Panc1 (cell line): ENCODE measurements at regions not wholly inside any gene's neighbourhood (a gene's known extent, or its start where the extent isn't known, plus 50 kb on each side); places are given as distances from the start of the nearest gene placed in this dataset.

Experiments
- POLR2AphosphoS5 ChIP-seq: IDR thresholded peaks from 2 replicates; pipeline ENCODE4 v1.6.1; 2012; ENCODE audit warnings: mild to moderate bottlenecking, low read depth, low read length, moderate library complexity
- SIN3A ChIP-seq: IDR thresholded peaks from 2 replicates; pipeline ENCODE4 v1.6.1; 2012; ENCODE audit warnings: low read depth, mild to moderate bottlenecking, low read length, moderate library complexity, borderline replicate concordance; ENCODE audit not compliant: insufficient read depth
- TF ChIP-seq, protein P1 (sequence below): fragments of 450-650 bp; IDR thresholded peaks from 2 replicates; pipeline ENCODE4 v1.5.1; 2017; ENCODE audit warnings: mild to moderate bottlenecking
- TF ChIP-seq, protein P2 (sequence below), 2 experiments: IDR thresholded peaks; 2 replicates each; pipeline ENCODE4 v1.6.1; 2011 to 2012; ENCODE audit warnings: low read depth in 2 of 2, control low read depth in 1 of 2, low read length in 1 of 2, mild to moderate bottlenecking in 1 of 2, moderate library complexity in 1 of 2; ENCODE audit not compliant: insufficient read depth in 1 of 2

DNA sequence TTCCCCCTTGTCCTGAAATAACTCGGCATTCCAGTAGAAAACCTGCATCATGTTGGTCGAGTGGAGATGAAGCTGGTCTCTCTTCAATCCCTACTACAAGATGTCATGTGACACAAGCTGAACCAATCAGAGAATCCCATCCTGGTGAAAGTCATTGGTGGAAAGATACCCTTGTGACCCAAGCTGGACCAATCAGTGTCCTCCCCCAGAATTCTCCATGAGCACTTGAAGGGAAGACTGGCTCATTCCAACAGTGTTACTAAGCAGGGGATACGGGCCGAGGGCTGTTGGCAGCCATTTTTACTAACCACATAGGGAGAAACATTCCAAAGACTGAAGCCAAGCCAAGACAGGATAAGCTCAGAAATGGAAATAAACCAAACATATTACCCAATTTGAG lies 298.3 kb downstream of the ICOS start:
- TF ChIP-seq, protein P1, sequence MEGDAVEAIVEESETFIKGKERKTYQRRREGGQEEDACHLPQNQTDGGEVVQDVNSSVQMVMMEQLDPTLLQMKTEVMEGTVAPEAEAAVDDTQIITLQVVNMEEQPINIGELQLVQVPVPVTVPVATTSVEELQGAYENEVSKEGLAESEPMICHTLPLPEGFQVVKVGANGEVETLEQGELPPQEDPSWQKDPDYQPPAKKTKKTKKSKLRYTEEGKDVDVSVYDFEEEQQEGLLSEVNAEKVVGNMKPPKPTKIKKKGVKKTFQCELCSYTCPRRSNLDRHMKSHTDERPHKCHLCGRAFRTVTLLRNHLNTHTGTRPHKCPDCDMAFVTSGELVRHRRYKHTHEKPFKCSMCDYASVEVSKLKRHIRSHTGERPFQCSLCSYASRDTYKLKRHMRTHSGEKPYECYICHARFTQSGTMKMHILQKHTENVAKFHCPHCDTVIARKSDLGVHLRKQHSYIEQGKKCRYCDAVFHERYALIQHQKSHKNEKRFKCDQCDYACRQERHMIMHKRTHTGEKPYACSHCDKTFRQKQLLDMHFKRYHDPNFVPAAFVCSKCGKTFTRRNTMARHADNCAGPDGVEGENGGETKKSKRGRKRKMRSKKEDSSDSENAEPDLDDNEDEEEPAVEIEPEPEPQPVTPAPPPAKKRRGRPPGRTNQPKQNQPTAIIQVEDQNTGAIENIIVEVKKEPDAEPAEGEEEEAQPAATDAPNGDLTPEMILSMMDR: no peak
- TF ChIP-seq SIN3A (no peak), POLR2AphosphoS5 (no peak)
- TF ChIP-seq, protein P2, sequence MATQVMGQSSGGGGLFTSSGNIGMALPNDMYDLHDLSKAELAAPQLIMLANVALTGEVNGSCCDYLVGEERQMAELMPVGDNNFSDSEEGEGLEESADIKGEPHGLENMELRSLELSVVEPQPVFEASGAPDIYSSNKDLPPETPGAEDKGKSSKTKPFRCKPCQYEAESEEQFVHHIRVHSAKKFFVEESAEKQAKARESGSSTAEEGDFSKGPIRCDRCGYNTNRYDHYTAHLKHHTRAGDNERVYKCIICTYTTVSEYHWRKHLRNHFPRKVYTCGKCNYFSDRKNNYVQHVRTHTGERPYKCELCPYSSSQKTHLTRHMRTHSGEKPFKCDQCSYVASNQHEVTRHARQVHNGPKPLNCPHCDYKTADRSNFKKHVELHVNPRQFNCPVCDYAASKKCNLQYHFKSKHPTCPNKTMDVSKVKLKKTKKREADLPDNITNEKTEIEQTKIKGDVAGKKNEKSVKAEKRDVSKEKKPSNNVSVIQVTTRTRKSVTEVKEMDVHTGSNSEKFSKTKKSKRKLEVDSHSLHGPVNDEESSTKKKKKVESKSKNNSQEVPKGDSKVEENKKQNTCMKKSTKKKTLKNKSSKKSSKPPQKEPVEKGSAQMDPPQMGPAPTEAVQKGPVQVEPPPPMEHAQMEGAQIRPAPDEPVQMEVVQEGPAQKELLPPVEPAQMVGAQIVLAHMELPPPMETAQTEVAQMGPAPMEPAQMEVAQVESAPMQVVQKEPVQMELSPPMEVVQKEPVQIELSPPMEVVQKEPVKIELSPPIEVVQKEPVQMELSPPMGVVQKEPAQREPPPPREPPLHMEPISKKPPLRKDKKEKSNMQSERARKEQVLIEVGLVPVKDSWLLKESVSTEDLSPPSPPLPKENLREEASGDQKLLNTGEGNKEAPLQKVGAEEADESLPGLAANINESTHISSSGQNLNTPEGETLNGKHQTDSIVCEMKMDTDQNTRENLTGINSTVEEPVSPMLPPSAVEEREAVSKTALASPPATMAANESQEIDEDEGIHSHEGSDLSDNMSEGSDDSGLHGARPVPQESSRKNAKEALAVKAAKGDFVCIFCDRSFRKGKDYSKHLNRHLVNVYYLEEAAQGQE (IDR thresholded peaks at IDR 0.05; ENCODE audit: insufficient read depth in 1 of 2, low read depth in 2 of 2, low read length in 1 of 2): no peak
